DND-41 (cell line): ENCODE measurements at regions not wholly inside any gene's neighbourhood (a gene's known extent, or its start where the extent isn't known, plus 50 kb on each side); places are given as distances from the start of the nearest gene placed in this dataset.

Experiments
- ATAC-seq: fragments of 200-7000 bp; cut with Tn5 transposase; 3 replicates; pipeline ENCODE4 v1.9.1; 2021; ENCODE audit warnings: low read depth; ENCODE audit not compliant: insufficient read depth
- DNase-seq: peaks from one replicate; pipeline ENCODE4 v3.0.0-alpha.2; 2020
- H2AFZ ChIP-seq: 2 replicates; pipeline ENCODE4 v1.6.0; 2012; ENCODE audit warnings: low read depth, low read length
- H3K27ac ChIP-seq: 2 replicates; pipeline ENCODE4 v1.5.1; 2012; ENCODE audit warnings: low read length, inconsistent platforms
- H3K27me3 ChIP-seq: fragments of 200-600 bp; sonication (generic); 2 replicates; pipeline ENCODE4 v1.6.0; 2012; ENCODE audit warnings: low read length, mild to moderate bottlenecking, inconsistent platforms; ENCODE audit not compliant: insufficient read depth, poor library complexity
- H3K36me3 ChIP-seq: 2 replicates; pipeline ENCODE4 v1.5.1; 2012; ENCODE audit warnings: low read length, inconsistent platforms; ENCODE audit not compliant: insufficient read depth
- H3K4me1 ChIP-seq: 2 replicates; pipeline ENCODE4 v1.5.1; 2012; ENCODE audit warnings: mild to moderate bottlenecking, low read length; ENCODE audit not compliant: insufficient read depth
- H3K4me2 ChIP-seq: 2 replicates; pipeline ENCODE4 v1.6.0; 2012; ENCODE audit warnings: mild to moderate bottlenecking, moderate library complexity, low read length, inconsistent platforms; ENCODE audit not compliant: insufficient read depth
- H3K4me3 ChIP-seq, 2 experiments: fragments of 200-600 bp in 1 of 2; shearing (Covaris generic) in 1 of 2; 2 replicates each; pipeline ENCODE4 v1.5.1; 2012 to 2016; ENCODE audit warnings: inconsistent platforms in 2 of 2, low read length in 2 of 2, mild to moderate bottlenecking in 2 of 2, low read depth in 1 of 2, moderate library complexity in 1 of 2
- H3K79me2 ChIP-seq: 2 replicates; pipeline ENCODE4 v1.6.0; 2012; ENCODE audit warnings: low read length, inconsistent platforms; ENCODE audit not compliant: insufficient read depth
- H3K9ac ChIP-seq: 2 replicates; pipeline ENCODE4 v1.6.0; 2012; ENCODE audit warnings: low read depth, mild to moderate bottlenecking, inconsistent platforms, low read length, moderate library complexity
- H3K9me3 ChIP-seq: 2 replicates; pipeline ENCODE4 v1.5.1; 2012; ENCODE audit warnings: low read length, moderate library complexity, mild to moderate bottlenecking, inconsistent platforms; ENCODE audit not compliant: insufficient read depth, severe bottlenecking
- H4K20me1 ChIP-seq: 2 replicates; pipeline ENCODE4 v1.6.0; 2012; ENCODE audit warnings: low read length; ENCODE audit not compliant: insufficient read depth
- CTCF ChIP-seq: IDR thresholded peaks from 2 replicates; pipeline ENCODE4 v1.5.1; 2012; ENCODE audit warnings: borderline replicate concordance, low read length, moderate library complexity, mild to moderate bottlenecking; ENCODE audit not compliant: poor library complexity, severe bottlenecking; ENCODE audit errors: extremely low read depth
- EZH2 ChIP-seq: IDR thresholded peaks from 3 replicates; pipeline ENCODE4 v1.6.1; 2012; ENCODE audit warnings: borderline replicate concordance, low read depth, mild to moderate bottlenecking, moderate library complexity, low read length, inconsistent platforms; ENCODE audit not compliant: severe bottlenecking

DNA sequence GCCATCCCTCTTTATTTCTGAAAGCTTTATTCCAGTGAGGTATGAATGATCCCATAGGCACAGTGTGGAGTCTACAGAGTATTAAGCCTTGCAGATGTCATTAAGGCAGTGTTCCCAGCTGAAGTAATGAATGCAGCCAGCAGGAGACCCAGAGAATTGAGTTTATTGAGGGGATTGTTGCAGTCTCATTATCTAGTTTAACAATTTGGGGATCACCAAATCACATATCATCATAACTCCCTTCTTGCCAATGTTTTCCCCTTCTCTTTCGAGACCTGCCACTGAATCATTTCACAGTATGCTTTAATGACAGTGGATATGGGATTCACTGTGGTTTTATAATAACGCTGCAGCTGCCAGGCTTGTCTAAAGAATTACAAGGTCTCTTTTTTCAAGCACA is 249.3 kb upstream of the FSHR start:
- no peaks in the 10 kb centered on the region for H3K36me3 ChIP-seq
- TF ChIP-seq CTCF: no peak
- no peak for TF ChIP-seq EZH2
- H3K27ac ChIP-seq: no peak overlapping the region
- no peak overlapping the region for H3K4me2 ChIP-seq
- ATAC-seq (no peak), DNase-seq (no peak)
- no peaks in the 10 kb centered on the region for H4K20me1 ChIP-seq
- H2AFZ ChIP-seq: no peak overlapping the region
- no peak overlapping the region for H3K4me3 ChIP-seq
- H3K27me3 ChIP-seq: no peaks in the 10 kb centered on the region
- H3K79me2 ChIP-seq: no peaks in the 10 kb centered on the region
- H3K9ac ChIP-seq: no peak overlapping the region
- no peaks in the 10 kb centered on the region for H3K4me1 ChIP-seq
- H3K9me3 ChIP-seq: no peaks in the 10 kb centered on the region

GRCh38 chr2:49379406-49379805 is 225.1 kb upstream of the FSHR start:
- Histone ChIP-seq H3K4me1 (no peaks in the 10 kb centered on the region), H2AFZ (no peak overlapping the region), H4K20me1 (no peaks in the 10 kb centered on the region), H3K27ac (no peak overlapping the region), H3K36me3 (no peaks in the 10 kb centered on the region), H3K27me3 (no peaks in the 10 kb centered on the region), H3K79me2 (no peaks in the 10 kb centered on the region), H3K4me3 (no peak overlapping the region), H3K9ac (no peak overlapping the region), H3K9me3 (peaks cover 3% of the 10 kb centered on the region), H3K4me2 (no peak overlapping the region)
- ATAC-seq (no peak), DNase-seq (no peak)
- TF ChIP-seq CTCF (no peak), EZH2 (no peak)

GRCh38 chr2:49371128-49371701 is 216.9 kb upstream of the FSHR start:
- DNase-seq (no peak), ATAC-seq (no peak)
- no peaks in the 10 kb centered on the region for H3K27me3 ChIP-seq
- TF ChIP-seq EZH2: no peak
- no peak for TF ChIP-seq CTCF
- no peak overlapping the region for H3K27ac ChIP-seq
- no peak overlapping the region for H3K4me2 ChIP-seq
- peaks cover 1% of the 10 kb centered on the region for H3K9me3 ChIP-seq
- no peaks in the 10 kb centered on the region for H3K4me1 ChIP-seq
- H2AFZ ChIP-seq: no peak overlapping the region
- no peaks in the 10 kb centered on the region for H3K79me2 ChIP-seq
- H4K20me1 ChIP-seq: no peaks in the 10 kb centered on the region
- H3K36me3 ChIP-seq: no peaks in the 10 kb centered on the region
- no peak overlapping the region for H3K9ac ChIP-seq
- no peak overlapping the region for H3K4me3 ChIP-seq

GRCh38 chr2:49369650-49370049 is 215.3 kb upstream of the FSHR start:
- Histone ChIP-seq H3K27me3 (no peaks in the 10 kb centered on the region), H3K27ac (no peak overlapping the region), H3K9me3 (no peaks in the 10 kb centered on the region), H4K20me1 (no peaks in the 10 kb centered on the region), H3K4me3 (no peak overlapping the region), H3K4me1 (no peaks in the 10 kb centered on the region), H3K9ac (no peak overlapping the region), H3K4me2 (no peak overlapping the region), H2AFZ (no peak overlapping the region), H3K36me3 (no peaks in the 10 kb centered on the region), H3K79me2 (no peaks in the 10 kb centered on the region)
- DNase-seq: no peak
- ATAC-seq: no peak
- no peak for TF ChIP-seq EZH2
- no peak for TF ChIP-seq CTCF
